ENCODE measurements at regions not wholly inside any gene's neighbourhood (a gene's known extent, or its start where the extent isn't known, plus 50 kb on each side); places are given as distances from the start of the nearest gene placed in this dataset.
"Not testable (repeated sequence)": the region's sequence is repeated elsewhere in the genome, so short reads cannot be mapped to it uniquely, and the experiment has no call there.

GRCh38 chr6:4486568-4487315 lies 289.5 kb upstream of the CDYL start:
- no peak for DNase-seq

- DNase-seq = no peak
Observed at GRCh38 chr6:4485735-4486134, 290.5 kb upstream of the CDYL start.

GRCh38 chr6:4482461-4482860 lies 293.7 kb upstream of the CDYL start:
- DNase-seq = no peak

- DNase-seq = no peak
Observed at GRCh38 chr6:4480788-4481735, 295.1 kb upstream of the CDYL start.

DNA sequence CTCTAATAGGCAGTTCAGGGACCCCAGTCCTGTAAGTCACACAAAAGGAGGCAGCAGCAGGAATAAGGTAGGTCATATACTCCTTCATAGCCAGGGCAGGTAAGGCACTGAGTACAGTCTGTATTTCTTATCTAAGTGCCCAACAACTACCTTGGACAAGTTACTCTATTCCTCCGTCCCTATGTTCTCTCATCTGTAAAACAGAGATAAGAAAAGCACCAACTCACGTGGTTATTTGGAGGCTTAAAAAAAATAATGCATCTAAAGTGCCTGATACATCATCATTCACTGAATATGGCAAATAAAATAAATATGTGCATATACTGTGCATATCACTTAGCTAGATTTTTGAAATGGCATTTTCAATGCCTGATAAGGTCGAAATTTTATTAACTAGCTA lies 298.1 kb upstream of the CDYL start:
- no peak for DNase-seq

DNA sequence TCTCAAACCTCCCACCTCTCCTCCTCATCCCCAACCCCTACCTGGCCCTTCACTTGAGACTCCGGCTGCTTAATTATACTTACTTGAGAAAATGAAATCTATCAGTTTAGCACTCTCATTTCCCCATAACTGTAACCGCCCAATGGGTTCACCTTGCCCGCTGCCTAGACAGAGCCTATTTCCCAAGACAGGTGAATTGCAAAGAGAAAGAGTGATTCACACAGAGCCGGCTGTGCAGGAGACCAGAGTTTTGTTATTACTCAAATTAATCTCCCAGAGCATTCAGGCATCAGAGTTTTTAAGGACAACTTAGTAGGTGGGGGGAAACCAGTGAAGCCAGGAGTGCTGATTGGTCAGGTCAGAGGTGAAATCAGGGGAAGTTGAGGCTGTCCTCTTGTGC lies 301.4 kb upstream of the CDYL start:
- DNase-seq = no peak

- DNase-seq = no peak
Observed at GRCh38 chr6:4472969-4473642, 303.1 kb upstream of the CDYL start.

- no peak for DNase-seq
Observed at GRCh38 chr6:4472222-4472621, 304.0 kb upstream of the CDYL start.

DNA sequence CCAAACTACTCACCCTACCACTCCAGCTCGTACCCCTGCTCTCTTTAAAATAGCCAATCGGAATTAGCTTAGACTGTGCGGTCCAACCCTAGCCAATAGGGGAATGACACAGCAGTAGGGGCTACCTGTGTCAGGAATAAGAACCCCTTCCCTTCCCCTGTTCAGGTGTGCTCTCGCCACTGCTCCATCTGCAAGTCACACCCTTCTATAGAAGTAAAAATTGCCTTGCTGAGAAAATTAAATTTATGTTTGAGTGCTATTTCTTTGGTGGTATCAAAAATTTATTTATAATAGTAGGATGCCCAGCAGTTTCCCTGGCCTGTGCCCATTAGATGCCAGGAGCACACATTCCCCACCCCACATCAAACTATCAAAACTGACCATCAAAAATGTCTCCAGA lies 304.7 kb upstream of the CDYL start:
- not testable (repeated sequence) for DNase-seq

DNA sequence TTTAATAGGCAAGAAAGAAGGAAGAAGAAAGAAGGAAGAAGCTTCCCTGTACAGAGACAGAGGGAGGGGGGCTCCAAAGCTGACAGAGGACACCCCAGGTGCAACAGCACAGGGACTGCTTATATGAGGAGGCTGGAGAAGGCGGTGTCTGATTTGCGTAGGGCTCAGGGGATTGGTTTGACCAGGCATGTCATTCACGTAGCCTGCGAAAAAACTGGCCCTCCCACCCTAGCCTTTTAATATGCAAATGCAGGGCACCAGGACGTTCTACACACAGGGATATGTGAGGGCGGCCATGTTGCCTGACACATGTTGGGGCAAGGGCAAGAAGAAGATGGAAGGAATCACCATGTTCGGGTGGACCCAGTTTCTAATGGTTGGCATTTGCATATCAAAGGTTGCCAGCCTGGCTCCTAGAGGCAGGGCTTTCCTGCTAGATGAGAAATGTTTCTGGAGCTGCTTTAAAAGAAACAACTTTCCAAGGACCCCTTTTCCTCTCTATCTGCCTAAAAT lies 305.4 kb upstream of the CDYL start:
- DNase-seq = no peak

DNA sequence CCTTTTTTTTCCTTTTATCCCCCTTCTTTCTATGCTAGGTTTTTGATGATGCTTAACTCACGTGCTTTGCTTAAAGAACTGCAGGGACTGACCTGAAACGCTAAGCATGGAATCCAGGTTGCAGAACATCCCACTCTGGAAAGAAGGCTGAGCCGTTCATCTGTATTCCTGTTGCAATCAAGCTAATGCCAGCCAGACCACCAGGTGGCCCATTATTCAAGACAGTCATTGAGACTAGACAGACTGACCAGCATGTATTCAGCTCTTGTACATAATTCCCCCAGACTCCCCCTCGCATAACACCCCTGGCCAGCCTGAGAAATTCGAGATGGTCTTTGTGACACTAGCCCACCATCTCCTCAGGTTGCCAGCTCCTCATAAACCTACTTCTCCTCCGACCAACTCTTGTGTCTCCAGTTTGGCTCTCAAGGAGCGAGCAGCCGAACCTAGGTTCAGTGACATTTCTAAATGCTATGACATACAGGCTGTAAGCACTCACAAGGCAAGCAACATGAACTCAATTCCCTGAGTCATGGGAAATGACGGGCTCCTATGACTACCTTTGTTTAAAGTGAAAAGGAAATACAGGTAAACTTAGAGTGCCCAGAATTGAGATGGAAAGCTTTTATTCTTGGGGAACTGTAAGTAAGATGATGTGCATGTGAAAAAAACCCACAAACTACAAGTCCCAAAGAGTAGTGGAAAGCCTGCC lies 309.3 kb upstream of the CDYL start:
- no peak for DNase-seq

DNA sequence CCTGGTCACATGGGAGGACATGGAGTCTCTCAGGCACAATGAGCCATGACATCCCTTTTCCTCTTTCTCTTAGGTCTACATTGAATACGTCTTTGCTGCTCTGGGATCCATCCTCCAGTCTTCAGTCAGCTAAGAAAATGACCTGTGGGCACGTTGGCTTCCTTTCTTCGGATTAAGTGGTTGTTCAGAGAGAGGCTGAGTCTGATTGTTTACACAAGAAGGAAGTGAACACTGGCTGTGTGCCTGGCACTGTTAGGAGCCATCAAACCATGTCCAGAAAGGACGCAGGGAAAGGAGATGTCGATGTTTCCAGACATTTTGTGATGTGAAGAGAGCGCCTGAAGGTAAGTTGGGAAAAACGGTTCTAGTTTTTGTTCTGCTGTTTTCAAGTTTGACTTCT lies 309.9 kb upstream of the CDYL start:
- DNase-seq = no peak

GRCh38 chr6:4464638-4465037 lies 311.6 kb upstream of the CDYL start:
- DNase-seq = no peak

GRCh38 chr6:4463236-4463635 lies 313.0 kb upstream of the CDYL start:
- DNase-seq = no peak

- no peak for DNase-seq
Observed at GRCh38 chr6:4460586-4461475, 315.4 kb upstream of the CDYL start.

DNA sequence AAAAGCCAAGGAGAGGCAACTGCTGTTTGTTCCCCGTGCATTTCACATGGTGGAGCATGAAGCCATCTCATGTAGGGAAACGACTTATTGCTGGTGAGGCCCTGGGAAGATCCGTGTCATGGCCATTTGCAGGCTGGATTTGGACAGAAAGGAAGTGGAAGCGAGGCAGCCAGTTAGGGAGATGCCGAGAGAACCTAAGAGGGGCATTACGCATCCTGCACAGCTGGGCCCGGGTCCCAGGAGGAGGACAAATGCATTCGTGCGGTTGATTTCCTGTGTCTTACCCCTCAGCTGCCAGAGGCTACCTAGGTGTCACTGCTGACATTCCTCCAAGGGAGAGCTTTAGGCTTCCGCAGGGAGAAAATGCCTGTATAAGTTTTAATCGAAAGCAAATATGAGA lies 316.2 kb upstream of the CDYL start:
- DNase-seq = no peak

DNA sequence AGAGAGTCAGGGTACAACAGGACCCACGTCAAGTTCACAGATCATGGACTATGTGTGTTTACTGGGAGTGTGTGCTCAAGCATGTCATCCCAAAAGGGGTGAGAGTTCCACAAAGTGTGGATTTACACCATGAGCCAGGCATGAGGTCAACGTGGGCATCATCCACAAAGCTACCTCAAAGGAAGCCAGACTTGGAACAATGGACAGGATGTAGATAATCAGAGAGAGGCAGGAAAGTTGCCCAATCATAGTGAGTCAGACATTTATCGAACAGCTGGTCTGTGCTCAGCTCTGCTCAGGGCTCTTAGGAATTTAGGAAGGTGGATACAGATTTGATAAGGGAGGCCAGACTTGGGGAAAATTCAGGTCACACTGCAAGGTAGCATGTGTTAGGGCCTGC lies 317.2 kb upstream of the CDYL start:
- no peak for DNase-seq

DNA sequence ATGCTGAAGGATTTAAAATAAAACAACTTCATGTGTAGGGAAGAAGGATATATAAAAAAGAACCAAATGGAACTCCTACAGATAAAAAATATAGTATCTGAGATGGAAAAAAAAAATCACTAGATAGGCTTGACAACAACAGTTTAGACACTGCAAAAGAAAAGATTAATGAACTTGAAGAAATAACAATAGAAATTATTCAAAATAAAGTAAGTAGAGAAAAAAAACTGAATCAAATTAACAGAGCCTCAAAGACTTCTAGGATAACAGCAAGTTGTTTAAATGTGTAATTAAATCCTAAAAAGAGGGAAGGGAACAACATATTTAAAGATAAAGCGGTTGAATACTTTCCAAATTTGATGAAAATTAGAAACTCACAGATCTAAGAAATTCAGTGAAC lies 316.3 kb upstream of the ECI2 start:
- DNase-seq = no peak

DNA sequence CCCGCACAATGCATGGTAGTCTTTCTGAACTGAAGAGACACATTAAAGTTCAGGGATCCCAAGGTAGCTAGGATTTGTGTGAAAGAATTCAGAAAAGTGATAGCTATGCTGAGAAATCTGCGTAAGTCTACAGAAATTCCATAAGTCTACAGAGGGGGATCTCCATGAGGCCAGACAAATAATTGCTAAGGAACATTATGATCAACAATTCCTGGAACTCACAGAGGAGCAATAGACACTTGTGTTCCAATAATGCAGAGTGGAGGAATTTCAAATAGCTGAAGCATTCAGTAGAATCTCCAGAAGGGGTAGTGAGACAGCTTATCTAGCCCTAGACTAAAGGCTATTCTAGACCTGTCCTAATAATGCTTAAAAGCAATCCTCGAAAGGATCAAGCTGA lies 315.7 kb upstream of the ECI2 start:
- no peak for DNase-seq

GRCh38 chr6:4450237-4450636 lies 314.9 kb upstream of the ECI2 start:
- no peak for DNase-seq

GRCh38 chr6:4449409-4449808 lies 314.0 kb upstream of the ECI2 start:
- DNase-seq = no peak

DNA sequence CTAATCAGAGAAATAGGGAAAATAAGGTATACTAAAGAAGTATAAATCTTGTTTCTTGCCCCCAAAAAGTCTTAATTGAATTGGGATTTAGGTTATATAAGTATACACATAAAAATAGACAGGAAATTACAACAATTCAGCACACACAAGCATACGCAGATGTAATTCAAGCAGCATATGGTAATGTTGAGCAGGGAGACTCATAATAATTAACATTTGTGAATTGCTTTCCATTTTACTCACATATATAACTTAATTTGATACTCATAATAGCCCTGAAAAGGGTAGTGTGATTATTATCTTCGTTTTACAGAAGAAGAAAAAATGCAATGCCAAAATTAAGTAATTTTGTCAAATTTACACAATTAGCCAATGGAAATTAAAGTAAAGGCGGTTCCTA lies 313.5 kb upstream of the ECI2 start:
- no peak for DNase-seq

Measured in stimulated activated CD4-positive, alpha-beta T cell treated with anti-CD3 and anti-CD28 coated beads, Interleukin-15, amount 100 ng/mL, for 24 hours (primary cell).